Activated CD4-positive, alpha-beta memory T cell treated with anti-CD3 and anti-CD28 coated beads for 36 hours (primary cell): ENCODE measurements at regions not wholly inside any gene's neighbourhood (a gene's known extent, or its start where the extent isn't known, plus 50 kb on each side); places are given as distances from the start of the nearest gene placed in this dataset.
A peak's percentile ranks its signal among the peaks of the same experiment; 100 is the strongest.

Experiments used
- CTCF ChIA-PET: fragments of 350-600 bp; sonication (Branson Sonifier 250); formaldehyde crosslinking; loops from one replicate; lab custom pipeline; 2021; ENCODE audit warnings: antibody characterized with exemption, inconsistent platforms; lab: Charles Lee
- POLR2A ChIA-PET: fragments of 350-600 bp; sonication (Branson Sonifier 250); formaldehyde crosslinking; loops from one replicate; lab custom pipeline; 2021; ENCODE audit warnings: antibody characterized with exemption; lab: Charles Lee
- DNase-seq: peaks from one replicate; pipeline ENCODE4 v3.0.0-alpha.2; 2020
- H3K27ac Mint-ChIP-seq: one replicate; pipeline ENCODE4 v1.8.0; 2021; ENCODE audit warnings: mixed read lengths
- H3K27me3 Mint-ChIP-seq: one replicate; pipeline ENCODE4 v1.8.0; 2021; ENCODE audit warnings: mixed read lengths
- H3K36me3 Mint-ChIP-seq: one replicate; pipeline ENCODE4 v1.8.0; 2021; ENCODE audit warnings: mixed read lengths
- H3K4me1 Mint-ChIP-seq: one replicate; pipeline ENCODE4 v1.8.0; 2021; ENCODE audit warnings: low read depth, mixed read lengths
- H3K4me3 Mint-ChIP-seq: one replicate; pipeline ENCODE4 v1.8.0; 2021; ENCODE audit warnings: mild to moderate bottlenecking, mixed read lengths
- H3K9me3 Mint-ChIP-seq: one replicate; pipeline ENCODE4 v1.8.0; 2021; ENCODE audit warnings: mixed read lengths
- intact Hi-C: fragments of 100-400 bp; cut with micrococcal nuclease; formaldehyde crosslinking; loops from one replicate; pipeline ENCODE4 v1.15.1; 2023

DNA sequence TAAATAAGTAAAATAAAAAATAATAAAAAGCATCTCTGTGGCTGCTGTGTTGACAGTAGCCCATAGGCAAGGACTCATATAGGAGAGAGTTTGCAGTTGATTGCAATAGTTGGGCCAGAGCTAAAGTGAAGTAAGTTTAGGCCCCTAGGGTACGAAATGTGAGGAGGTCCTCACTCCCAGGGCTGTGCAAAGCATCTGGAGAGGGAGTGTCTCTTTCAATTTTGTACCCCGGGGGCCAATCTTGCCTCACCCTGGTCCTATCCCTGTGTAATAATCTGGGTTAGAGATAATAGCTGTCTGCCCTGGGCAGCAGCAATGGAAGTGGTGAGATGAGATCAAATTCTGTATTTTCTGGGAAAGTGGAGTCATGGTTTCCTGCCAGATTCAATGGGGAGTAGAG lies 365.7 kb downstream of the GATA3 start:
- no peak overlapping the region for H3K4me3 Mint-ChIP-seq

DNA sequence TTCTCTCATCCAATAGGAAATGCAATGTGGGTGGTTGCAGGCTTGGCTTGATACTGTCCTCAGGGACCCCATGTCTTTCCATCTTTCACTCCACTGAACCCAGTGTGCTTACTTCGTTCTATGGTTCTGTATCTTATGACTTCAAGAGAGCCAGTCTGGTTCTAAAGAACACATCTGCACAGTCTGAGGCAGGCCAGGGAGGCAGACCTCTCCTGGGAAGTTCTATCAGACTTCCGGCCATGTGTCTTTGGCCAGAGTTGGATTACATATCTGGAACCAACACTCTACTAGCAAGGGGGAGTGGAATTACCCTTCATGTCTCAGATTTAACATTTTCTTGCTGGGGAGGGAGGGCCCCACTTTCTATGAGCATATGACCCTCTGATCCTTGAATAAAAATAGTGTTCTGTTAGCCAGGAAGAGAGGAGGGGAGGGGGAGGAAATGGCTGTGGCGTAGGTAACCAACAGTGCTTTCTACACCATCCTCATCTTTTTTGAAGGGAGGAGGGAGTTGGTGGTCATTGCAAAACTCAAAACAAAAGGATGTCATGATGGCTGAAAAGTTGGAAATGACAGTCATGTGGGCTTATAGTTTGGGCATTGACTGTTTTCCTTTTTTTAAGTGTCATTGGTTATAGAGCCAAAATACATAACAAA lies 370.2 kb downstream of the GATA3 start:
- intact Hi-C loops = no loop called here
- peak; percentile 35 for DNase-seq
- POLR2A ChIA-PET = no interaction called here
- no peaks in the 10 kb centered on the region for H3K36me3 Mint-ChIP-seq
- H3K27me3 Mint-ChIP-seq = no peaks in the 10 kb centered on the region
- peaks cover 12% of the 10 kb centered on the region for H3K4me1 Mint-ChIP-seq
- H3K27ac Mint-ChIP-seq = no peak overlapping the region
- H3K4me3 Mint-ChIP-seq = no peak overlapping the region
- H3K9me3 Mint-ChIP-seq = no peaks in the 10 kb centered on the region
- CTCF ChIA-PET = no interaction called here

More for the DNA sequence above, 365.7 kb downstream of the GATA3 start:
- H3K9me3 Mint-ChIP-seq = no peaks in the 10 kb centered on the region
- H3K36me3 Mint-ChIP-seq = no peaks in the 10 kb centered on the region
- ChIA-PET POLR2A (no interaction called here), CTCF (no interaction called here)
- H3K27ac Mint-ChIP-seq = no peak overlapping the region
- H3K27me3 Mint-ChIP-seq = no peaks in the 10 kb centered on the region
- DNase-seq = no peak
- intact Hi-C loops = no loop called here
- H3K4me1 Mint-ChIP-seq = peaks cover 34% of the 10 kb centered on the region

DNA sequence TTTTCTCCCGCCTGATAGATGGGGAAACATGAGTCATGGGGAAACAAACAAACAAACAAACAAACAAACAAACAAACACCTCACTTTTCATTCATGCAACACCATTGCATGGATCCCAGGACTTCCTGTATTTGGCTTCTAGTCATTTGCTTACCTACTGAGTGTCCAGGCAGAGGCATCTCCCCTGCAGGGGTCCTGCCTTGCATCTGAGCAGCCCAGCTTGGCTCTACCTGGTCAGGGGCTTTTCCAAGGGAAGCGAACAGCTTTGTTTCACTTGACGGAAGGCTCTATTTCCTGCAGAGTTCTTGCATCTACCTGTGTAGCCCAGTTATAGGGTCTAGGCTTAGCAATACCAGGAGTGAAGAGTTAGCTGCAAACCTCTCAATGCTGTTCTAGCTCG lies 374.2 kb downstream of the GATA3 start:
- H3K9me3 Mint-ChIP-seq = no peaks in the 10 kb centered on the region
- POLR2A ChIA-PET = no interaction called here
- DNase-seq = no peak
- peaks cover 12% of the 10 kb centered on the region for H3K4me1 Mint-ChIP-seq
- H3K27ac Mint-ChIP-seq = no peak overlapping the region
- H3K27me3 Mint-ChIP-seq = no peaks in the 10 kb centered on the region
- intact Hi-C loops = no loop called here
- H3K36me3 Mint-ChIP-seq = no peaks in the 10 kb centered on the region
- CTCF ChIA-PET = no interaction called here
- H3K4me3 Mint-ChIP-seq = no peak overlapping the region

- DNase-seq = no peak
- intact Hi-C loops = no loop called here
- Mint-ChIP-seq H3K4me3 (no peak overlapping the region), H3K27ac (no peak overlapping the region), H3K36me3 (no peaks in the 10 kb centered on the region), H3K27me3 (no peaks in the 10 kb centered on the region), H3K9me3 (no peaks in the 10 kb centered on the region), H3K4me1 (peaks cover 1% of the 10 kb centered on the region)
- POLR2A ChIA-PET = interaction anchor here (0.5 kb wide), 1 partner anchor 55 kb away, joined by 3 read pairs; no protein-coding TSS in a partner anchor
- CTCF ChIA-PET = no interaction called here
These were observed 375.8 kb downstream of the GATA3 start for GRCh38 chr10:8430321-8430720.

DNA sequence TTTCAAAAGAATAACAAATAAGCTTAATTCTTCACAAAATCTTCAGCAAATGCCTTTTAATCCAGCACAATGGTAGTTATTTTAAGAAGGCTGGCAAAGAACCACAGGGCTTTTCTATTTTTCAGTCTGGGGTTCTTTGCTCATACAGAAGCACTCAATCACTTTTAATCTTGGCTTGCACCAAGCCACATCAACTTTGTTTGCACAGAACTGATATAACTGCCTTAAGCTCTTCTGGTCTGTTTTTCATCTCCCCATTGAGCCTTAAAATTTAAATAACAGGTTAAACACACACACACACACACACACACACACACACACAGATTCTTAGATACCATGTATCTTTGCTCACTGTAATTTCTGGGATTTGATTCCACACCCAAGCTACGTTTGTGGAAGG lies 377.0 kb downstream of the GATA3 start:
- ChIA-PET POLR2A (interaction anchor here (0.6 kb wide), 1 partner anchor 36 kb away, joined by 3 read pairs; no protein-coding TSS in a partner anchor), CTCF (no interaction called here)
- H3K9me3 Mint-ChIP-seq = no peaks in the 10 kb centered on the region
- no peaks in the 10 kb centered on the region for H3K27me3 Mint-ChIP-seq
- H3K27ac Mint-ChIP-seq = no peak overlapping the region
- intact Hi-C loops = no loop called here
- H3K36me3 Mint-ChIP-seq = no peaks in the 10 kb centered on the region
- H3K4me3 Mint-ChIP-seq = no peak overlapping the region
- no peak for DNase-seq
- peaks cover 6% of the 10 kb centered on the region for H3K4me1 Mint-ChIP-seq

DNA sequence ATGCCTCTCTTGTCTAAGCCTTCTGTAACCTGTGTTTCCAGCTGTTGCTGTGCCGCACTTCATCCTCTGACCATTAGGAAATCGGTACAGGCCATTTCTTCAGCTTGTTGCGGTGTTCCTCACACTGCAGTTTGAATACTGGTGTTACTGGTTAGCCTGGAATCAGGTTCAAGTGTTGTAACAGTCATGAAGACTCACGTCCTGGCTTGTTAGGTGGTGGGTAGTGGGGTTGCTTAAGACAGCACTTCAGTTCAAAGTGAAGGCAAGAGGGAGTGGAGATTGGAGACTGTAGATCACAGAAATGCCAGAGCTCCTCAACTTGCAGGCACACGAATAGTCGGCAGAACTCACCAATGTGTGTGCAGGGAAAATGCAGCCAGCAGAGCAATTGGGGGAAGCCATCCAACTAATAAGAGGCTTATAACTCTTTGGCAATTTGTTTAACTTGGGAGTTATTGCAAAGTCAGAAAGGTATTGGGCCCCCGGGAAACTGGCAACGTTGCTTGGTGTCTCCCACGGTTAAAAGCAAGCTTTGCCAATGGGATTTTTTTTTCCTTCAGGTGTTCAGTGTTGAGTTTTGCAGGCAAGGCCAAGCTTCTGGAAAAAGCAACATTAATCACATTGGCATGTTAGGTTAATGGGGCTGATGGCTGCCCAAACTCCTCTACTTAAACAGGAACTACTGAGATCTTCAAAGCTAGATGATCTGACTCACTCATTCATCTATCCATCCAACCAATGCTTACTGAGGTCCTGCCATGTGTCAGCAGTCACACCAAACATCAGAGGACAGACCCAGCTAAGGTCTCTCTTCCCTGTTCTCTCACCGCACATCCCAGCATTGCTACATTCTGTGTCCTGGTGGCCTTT lies 380.9 kb downstream of the GATA3 start:
- CTCF ChIA-PET = no interaction called here
- no peak for DNase-seq
- no peak overlapping the region for H3K4me3 Mint-ChIP-seq
- peaks cover 31% of the 10 kb centered on the region for H3K4me1 Mint-ChIP-seq
- H3K36me3 Mint-ChIP-seq = no peaks in the 10 kb centered on the region
- peaks cover 3% of the 10 kb centered on the region for H3K9me3 Mint-ChIP-seq
- H3K27me3 Mint-ChIP-seq = no peaks in the 10 kb centered on the region
- POLR2A ChIA-PET = no interaction called here
- no peak overlapping the region for H3K27ac Mint-ChIP-seq
- intact Hi-C loops = no loop called here

GRCh38 chr10:8437896-8438295 lies 383.4 kb downstream of the GATA3 start:
- H3K36me3 Mint-ChIP-seq = no peaks in the 10 kb centered on the region
- no peaks in the 10 kb centered on the region for H3K27me3 Mint-ChIP-seq
- peaks cover 31% of the 10 kb centered on the region for H3K4me1 Mint-ChIP-seq
- no peak for DNase-seq
- ChIA-PET POLR2A (no interaction called here), CTCF (no interaction called here)
- intact Hi-C loops = no loop called here
- H3K4me3 Mint-ChIP-seq = no peak overlapping the region
- H3K9me3 Mint-ChIP-seq = peaks cover 3% of the 10 kb centered on the region
- H3K27ac Mint-ChIP-seq = no peak overlapping the region

- no peaks in the 10 kb centered on the region for H3K36me3 Mint-ChIP-seq
- POLR2A ChIA-PET = no interaction called here
- peaks cover 31% of the 10 kb centered on the region for H3K4me1 Mint-ChIP-seq
- intact Hi-C loops = no loop called here
- no peak overlapping the region for H3K4me3 Mint-ChIP-seq
- peaks cover 3% of the 10 kb centered on the region for H3K9me3 Mint-ChIP-seq
- CTCF ChIA-PET = no interaction called here
- no peak overlapping the region for H3K27ac Mint-ChIP-seq
- no peaks in the 10 kb centered on the region for H3K27me3 Mint-ChIP-seq
- no peak for DNase-seq
These were observed 384.1 kb downstream of the GATA3 start for GRCh38 chr10:8438603-8439002.

DNA sequence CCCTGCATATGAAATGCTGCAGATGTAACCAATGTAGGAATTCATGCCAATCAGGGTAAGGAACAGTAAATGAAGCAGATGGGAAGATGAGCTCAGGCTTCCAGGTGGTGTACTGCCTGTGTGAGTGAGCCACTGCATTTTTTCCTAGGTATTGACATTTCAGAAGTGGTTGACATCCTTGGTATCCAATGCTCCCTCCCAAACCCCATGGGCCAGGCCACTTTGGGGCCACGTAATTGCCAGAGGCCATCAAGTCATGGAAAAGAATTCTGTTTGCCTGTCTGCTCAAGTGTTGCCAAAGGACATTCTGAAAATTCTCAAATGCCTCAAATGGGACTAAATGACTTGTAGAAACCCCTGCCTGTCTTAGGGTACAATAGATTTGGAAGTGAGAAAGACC lies 384.6 kb downstream of the GATA3 start:
- Mint-ChIP-seq H3K4me1 (peaks cover 31% of the 10 kb centered on the region), H3K4me3 (no peak overlapping the region), H3K36me3 (no peaks in the 10 kb centered on the region), H3K9me3 (peaks cover 3% of the 10 kb centered on the region), H3K27me3 (no peaks in the 10 kb centered on the region), H3K27ac (no peak overlapping the region)
- CTCF ChIA-PET = no interaction called here
- POLR2A ChIA-PET = no interaction called here
- DNase-seq = no peak
- intact Hi-C loops = no loop called here

- Mint-ChIP-seq H3K27ac (no peak overlapping the region), H3K4me3 (no peak overlapping the region), H3K27me3 (no peaks in the 10 kb centered on the region), H3K9me3 (no peaks in the 10 kb centered on the region), H3K36me3 (no peaks in the 10 kb centered on the region), H3K4me1 (no peaks in the 10 kb centered on the region)
- intact Hi-C loops = no loop called here
- peak; percentile 26 for DNase-seq
- ChIA-PET POLR2A (no interaction called here), CTCF (no interaction called here)
These were observed 390.1 kb downstream of the GATA3 start for GRCh38 chr10:8444630-8445029.

GRCh38 chr10:8445353-8445752 lies 390.9 kb downstream of the GATA3 start:
- Mint-ChIP-seq H3K9me3 (no peaks in the 10 kb centered on the region), H3K36me3 (no peaks in the 10 kb centered on the region), H3K4me1 (no peaks in the 10 kb centered on the region), H3K27ac (no peak overlapping the region), H3K27me3 (no peaks in the 10 kb centered on the region), H3K4me3 (no peak overlapping the region)
- POLR2A ChIA-PET = no interaction called here
- DNase-seq = no peak
- CTCF ChIA-PET = no interaction called here
- intact Hi-C loops = no loop called here

GRCh38 chr10:8449909-8450308 lies 395.4 kb downstream of the GATA3 start:
- POLR2A ChIA-PET = interaction anchor here (0.6 kb wide), 1 partner anchor 631 kb away, joined by 3 read pairs; no protein-coding TSS in a partner anchor
- intact Hi-C loops = no loop called here
- Mint-ChIP-seq H3K36me3 (no peaks in the 10 kb centered on the region), H3K4me1 (peaks cover 7% of the 10 kb centered on the region), H3K27ac (no peak overlapping the region), H3K4me3 (no peak overlapping the region), H3K27me3 (no peaks in the 10 kb centered on the region), H3K9me3 (no peaks in the 10 kb centered on the region)
- CTCF ChIA-PET = interaction anchor here (1.4 kb wide), 1 partner anchor 854 kb away, joined by 3 read pairs; no protein-coding TSS in a partner anchor
- DNase-seq = no peak
